Natural killer cell (primary cell): ENCODE measurements at regions not wholly inside any gene's neighbourhood (a gene's known extent, or its start where the extent isn't known, plus 50 kb on each side); places are given as distances from the start of the nearest gene placed in this dataset.

ENCODE experiments used
- ATAC-seq, 3 donors: fragments of 150-1000 bp in 2 of 3; fragments of 200-7000 bp in 1 of 3; cut with Tn5 transposase; 1 replicate in 1 of 3; 2 replicates in 2 of 3; pipeline ENCODE4 v1.10.0; 2021; ENCODE audit warnings: mild to moderate bottlenecking in 2 of 3, moderate library complexity in 2 of 3
- DNase-seq, 2 donors: peaks; one replicate each; pipeline versions ENCODE4 v3.0.0 to v3.0.0-alpha.2; 2013 to 2021; ENCODE audit warnings: mixed read lengths in 1 of 2
- H3K27ac ChIP-seq: one replicate; pipeline ENCODE4 v1.5.1; 2013; ENCODE audit warnings: mild to moderate bottlenecking, low read length
- H3K27me3 ChIP-seq: one replicate; pipeline ENCODE4 v1.6.1; 2013; ENCODE audit warnings: low read length; ENCODE audit not compliant: control insufficient read depth, insufficient read depth
- H3K36me3 ChIP-seq: one replicate; pipeline ENCODE4 v1.6.1; 2013; ENCODE audit warnings: low read length; ENCODE audit not compliant: control insufficient read depth, insufficient read depth
- H3K4me1 ChIP-seq: one replicate; pipeline ENCODE4 v1.6.1; 2013; ENCODE audit warnings: low read length; ENCODE audit not compliant: control insufficient read depth, insufficient read depth
- H3K4me3 ChIP-seq: one replicate; pipeline ENCODE4 v1.5.1; 2013; ENCODE audit warnings: low read length
- H3K9me3 ChIP-seq: one replicate; pipeline ENCODE4 v1.6.1; 2013; ENCODE audit warnings: low read length; ENCODE audit not compliant: control insufficient read depth, insufficient read depth
- H3K27ac Mint-ChIP-seq, 2 donors: one replicate each; pipeline ENCODE4 v1.8.0; 2022; ENCODE audit warnings: mild to moderate bottlenecking in 2 of 2, mixed read lengths in 2 of 2, moderate library complexity in 1 of 2
- H3K27me3 Mint-ChIP-seq, 2 donors: one replicate each; pipeline ENCODE4 v1.8.0; 2022; ENCODE audit warnings: low read depth in 2 of 2, mixed read lengths in 2 of 2
- H3K36me3 Mint-ChIP-seq: one replicate; pipeline ENCODE4 v1.8.0; 2022; ENCODE audit warnings: mixed read lengths
- H3K4me1 Mint-ChIP-seq, 2 donors: one replicate each; pipeline ENCODE4 v1.8.0; 2022; ENCODE audit warnings: mixed read lengths in 2 of 2
- H3K4me3 Mint-ChIP-seq: one replicate; pipeline ENCODE4 v1.8.0; 2022; ENCODE audit warnings: mild to moderate bottlenecking, moderate library complexity, mixed read lengths
- H3K9me3 Mint-ChIP-seq, 2 donors: one replicate each; pipeline ENCODE4 v1.8.0; 2022; ENCODE audit warnings: mixed read lengths in 2 of 2
- WGBS: methylation state at CpG from one replicate; pipeline ENCODE4 v1.1.7; 2013; ENCODE audit warnings: missing lambda C conversion rate; ENCODE audit not compliant: insufficient coverage; 5-methylcytosine and 5-hydroxymethylcytosine counted together
- intact Hi-C: fragments of 100-400 bp; cut with micrococcal nuclease; formaldehyde crosslinking; loops from one replicate; pipeline ENCODE4 v1.14.2; 2022
- TF ChIP-seq, protein P1 (sequence below): fragments of 200-600 bp; IDR thresholded peaks from one replicate; pipeline ENCODE4 v1.8.0; 2022; ENCODE audit warnings: antibody characterized with exemption

DNA sequence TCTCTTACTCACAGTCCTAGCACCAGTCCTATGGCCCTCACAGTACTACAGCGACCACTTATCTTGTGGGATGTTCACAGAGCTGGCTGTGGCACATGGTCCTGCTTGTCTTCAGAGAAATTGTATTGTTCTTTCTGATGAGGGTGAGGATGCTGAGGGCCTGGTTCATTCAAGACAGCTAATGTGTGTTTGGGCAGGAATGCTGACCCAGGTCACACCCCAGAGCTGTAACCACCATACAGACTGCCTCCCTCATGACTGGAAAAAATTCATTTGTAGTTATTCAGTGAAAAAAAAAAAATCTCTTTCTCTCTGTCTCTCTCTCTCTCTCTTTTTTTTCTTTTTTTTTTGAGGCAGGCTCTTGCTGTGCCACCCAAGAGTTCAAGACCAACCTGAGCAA lies 83.5 kb downstream of the KLF6 start:
- Histone ChIP-seq H3K4me3 (no peak overlapping the region), H3K36me3 (no peaks in the 10 kb centered on the region), H3K27ac (no peak overlapping the region), H3K27me3 (no peaks in the 10 kb centered on the region), H3K9me3 (no peaks in the 10 kb centered on the region), H3K4me1 (no peaks in the 10 kb centered on the region)
- TF ChIP-seq, protein P1, sequence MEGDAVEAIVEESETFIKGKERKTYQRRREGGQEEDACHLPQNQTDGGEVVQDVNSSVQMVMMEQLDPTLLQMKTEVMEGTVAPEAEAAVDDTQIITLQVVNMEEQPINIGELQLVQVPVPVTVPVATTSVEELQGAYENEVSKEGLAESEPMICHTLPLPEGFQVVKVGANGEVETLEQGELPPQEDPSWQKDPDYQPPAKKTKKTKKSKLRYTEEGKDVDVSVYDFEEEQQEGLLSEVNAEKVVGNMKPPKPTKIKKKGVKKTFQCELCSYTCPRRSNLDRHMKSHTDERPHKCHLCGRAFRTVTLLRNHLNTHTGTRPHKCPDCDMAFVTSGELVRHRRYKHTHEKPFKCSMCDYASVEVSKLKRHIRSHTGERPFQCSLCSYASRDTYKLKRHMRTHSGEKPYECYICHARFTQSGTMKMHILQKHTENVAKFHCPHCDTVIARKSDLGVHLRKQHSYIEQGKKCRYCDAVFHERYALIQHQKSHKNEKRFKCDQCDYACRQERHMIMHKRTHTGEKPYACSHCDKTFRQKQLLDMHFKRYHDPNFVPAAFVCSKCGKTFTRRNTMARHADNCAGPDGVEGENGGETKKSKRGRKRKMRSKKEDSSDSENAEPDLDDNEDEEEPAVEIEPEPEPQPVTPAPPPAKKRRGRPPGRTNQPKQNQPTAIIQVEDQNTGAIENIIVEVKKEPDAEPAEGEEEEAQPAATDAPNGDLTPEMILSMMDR = no peak
- no peak for ATAC-seq
- intact Hi-C loops = loop anchor here (10.0 kb wide), 1 partner anchor 927 kb away; no protein-coding TSS in a partner anchor
- no peaks in the 10 kb centered on the region for H3K36me3 Mint-ChIP-seq
- no peaks in the 10 kb centered on the region for H3K4me1 Mint-ChIP-seq
- no peak overlapping the region for H3K27ac Mint-ChIP-seq
- no peak overlapping the region for H3K4me3 Mint-ChIP-seq
- peaks cover 6 to 15% of the 10 kb centered on the region in 2 donors for H3K27me3 Mint-ChIP-seq
- no peaks in the 10 kb centered on the region for H3K9me3 Mint-ChIP-seq
- DNase-seq = no peak
- 80% methylated on average over 1 of the region's 1 CpG for WGBS

DNA sequence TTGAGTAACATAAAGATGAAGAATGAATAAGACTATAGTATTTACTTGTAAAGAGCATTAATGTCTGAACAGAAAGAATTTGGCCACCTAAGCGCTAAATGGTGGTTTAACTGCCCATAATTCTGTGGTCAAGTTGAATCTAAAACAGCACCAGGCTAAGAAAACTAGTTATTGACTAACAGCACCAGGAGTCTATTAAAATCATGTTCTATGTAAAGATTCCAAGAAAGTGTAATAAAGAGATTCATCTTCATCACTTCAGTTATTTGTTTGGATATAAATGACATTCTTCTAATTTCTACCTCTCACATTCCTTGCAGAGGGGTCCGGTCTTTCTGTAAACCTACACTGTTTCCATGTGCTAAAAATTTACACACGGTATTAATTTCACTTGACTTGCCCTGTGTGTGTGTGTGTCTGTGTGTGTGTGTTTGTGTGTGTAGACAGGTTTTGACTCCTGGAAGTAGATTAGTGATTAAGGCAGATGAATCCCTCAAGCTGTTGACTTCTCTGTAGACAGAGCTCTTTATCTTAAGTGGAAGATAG lies 84.4 kb downstream of the KLF6 start:
- TF ChIP-seq, protein P1 = no peak
- H3K36me3 ChIP-seq = no peaks in the 10 kb centered on the region
- Mint-ChIP-seq H3K27me3 (peaks cover 6 to 15% of the 10 kb centered on the region in 2 donors), H3K4me3 (no peak overlapping the region), H3K36me3 (no peaks in the 10 kb centered on the region), H3K27ac (no peak overlapping the region), H3K9me3 (no peaks in the 10 kb centered on the region), H3K4me1 (no peaks in the 10 kb centered on the region)
- DNase-seq (no peak), ATAC-seq (no peak)
- intact Hi-C loops = loop anchor here (10.0 kb wide), 1 partner anchor 926 kb away; no protein-coding TSS in a partner anchor
- no peaks in the 10 kb centered on the region for H3K27me3 ChIP-seq
- no peaks in the 10 kb centered on the region for H3K9me3 ChIP-seq
- H3K4me1 ChIP-seq = no peaks in the 10 kb centered on the region
- no peak overlapping the region for H3K27ac ChIP-seq
- no peak overlapping the region for H3K4me3 ChIP-seq
- WGBS = 81% methylated on average over 2 of the region's 3 CpGs

- no peaks in the 10 kb centered on the region for H3K36me3 Mint-ChIP-seq
- Histone ChIP-seq H3K9me3 (no peaks in the 10 kb centered on the region), H3K27me3 (no peaks in the 10 kb centered on the region), H3K4me3 (no peak overlapping the region), H3K27ac (no peak overlapping the region), H3K36me3 (no peaks in the 10 kb centered on the region), H3K4me1 (no peaks in the 10 kb centered on the region)
- no peak overlapping the region for H3K27ac Mint-ChIP-seq
- WGBS = 97% methylated on average over 5 of the region's 5 CpGs
- no peaks in the 10 kb centered on the region for H3K4me1 Mint-ChIP-seq
- intact Hi-C loops = loop anchor here (10.0 kb wide), 1 partner anchor 925 kb away; no protein-coding TSS in a partner anchor
- ATAC-seq = no peak
- TF ChIP-seq, protein P1 = no peak
- H3K9me3 Mint-ChIP-seq = no peaks in the 10 kb centered on the region
- DNase-seq = no peak
- H3K4me3 Mint-ChIP-seq = no peak overlapping the region
- peaks cover 6 to 15% of the 10 kb centered on the region in 2 donors for H3K27me3 Mint-ChIP-seq
Measured at GRCh38 chr10:3699916-3700315, 85.1 kb downstream of the KLF6 start.

DNA sequence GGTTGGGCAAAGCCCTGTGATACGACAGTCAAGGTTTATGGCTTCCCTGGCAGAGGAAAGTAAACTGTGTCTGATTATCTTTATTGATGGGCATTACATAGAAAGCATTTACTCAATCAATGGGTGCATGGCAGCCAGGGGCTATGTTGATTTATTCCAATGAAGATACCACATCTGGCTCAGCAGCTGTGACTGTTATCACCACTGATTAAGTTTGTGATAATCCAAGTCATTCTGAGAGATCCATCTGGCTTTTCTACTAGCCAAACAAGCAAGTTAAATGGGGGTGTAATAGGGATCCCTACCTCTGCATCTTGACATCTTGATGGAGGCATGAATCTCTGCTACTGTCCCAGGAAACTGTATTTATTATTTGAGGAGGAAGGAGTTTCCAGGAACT lies 86.7 kb downstream of the KLF6 start:
- Histone ChIP-seq H3K27ac (no peak overlapping the region), H3K36me3 (no peaks in the 10 kb centered on the region), H3K4me1 (no peaks in the 10 kb centered on the region), H3K4me3 (no peak overlapping the region), H3K27me3 (no peaks in the 10 kb centered on the region), H3K9me3 (no peaks in the 10 kb centered on the region)
- WGBS = no CpG with 5 or more reads among the region's 1 CpG
- no peaks in the 10 kb centered on the region for H3K9me3 Mint-ChIP-seq
- H3K36me3 Mint-ChIP-seq = no peaks in the 10 kb centered on the region
- TF ChIP-seq, protein P1 = no peak
- no peaks in the 10 kb centered on the region for H3K4me1 Mint-ChIP-seq
- no peak for DNase-seq
- no peak for ATAC-seq
- intact Hi-C loops = no loop called here
- H3K4me3 Mint-ChIP-seq = no peak overlapping the region
- H3K27me3 Mint-ChIP-seq = peaks cover 6 to 15% of the 10 kb centered on the region in 2 donors
- no peak overlapping the region for H3K27ac Mint-ChIP-seq
